ENCODE measurements at regions not wholly inside any gene's neighbourhood (a gene's known extent, or its start where the extent isn't known, plus 50 kb on each side); places are given as distances from the start of the nearest gene placed in this dataset.

GRCh38 chr16:54540525-54541180, 254.1 kb upstream of the IRX3 start:
- TF ChIP-seq EZH2 (IDR thresholded peaks at IDR 0.05; ENCODE audit: borderline replicate concordance, insufficient read depth, low read length, poor library complexity, severe bottlenecking) = no peak
- TF ChIP-seq CTCF (IDR thresholded peaks at IDR 0.05; ENCODE audit: poor library complexity, severe bottlenecking) = no peak
- TF ChIP-seq POLR2AphosphoS5 (IDR thresholded peaks at IDR 0.05) = no peak
- TF ChIP-seq REST (IDR thresholded peaks at IDR 0.05; ENCODE audit: borderline replicate concordance) = no peak
- TF ChIP-seq SMC3 (conservative IDR thresholded peaks at IDR 0.05; ENCODE audit: poor library complexity) = no peak
- TF ChIP-seq TAF1 (IDR thresholded peaks at IDR 0.05; ENCODE audit: low read depth) = no peak
- no peak for TF ChIP-seq MXI1 (conservative IDR thresholded peaks at IDR 0.05; ENCODE audit: poor library complexity, severe bottlenecking)
- TF ChIP-seq EP300 (conservative IDR thresholded peaks at IDR 0.05; ENCODE audit: poor library complexity, severe bottlenecking) = no peak
- no peak for TF ChIP-seq RAD21 (conservative IDR thresholded peaks at IDR 0.05)
